ENCODE measurements at regions not wholly inside any gene's neighbourhood (a gene's known extent, or its start where the extent isn't known, plus 50 kb on each side); places are given as distances from the start of the nearest gene placed in this dataset.

GRCh38 chr3:10638466-10638865, 133.1 kb upstream of the ATP2B2 start:
- H3K9me3 ChIP-seq, result peaks cover 7% of the 10 kb centered on the region
- ChIA-PET POLR2A (no interaction called here), CTCF (interaction anchor here (0.6 kb wide), 1 partner anchor 101 kb away, joined by 3 read pairs; no protein-coding TSS in a partner anchor)
- DNase-seq (ENCODE audit: low read depth in 1 of 2, low spot score in 1 of 2) (no peak), ATAC-seq (no peak), FAIRE-seq (no peak)
- no peak overlapping the region for H3K4me3 ChIP-seq
- H3K27ac ChIP-seq, result no peak overlapping the region
- no peak overlapping the region for H3K4me2 ChIP-seq
- TF ChIP-seq ZFP36 (IDR thresholded peaks at IDR 0.05; ENCODE audit: borderline replicate concordance, partially characterized antibody) (no peak), CBX2 (IDR thresholded peaks at IDR 0.05; ENCODE audit: borderline replicate concordance, low read depth) (no peak), CEBPB (IDR thresholded peaks at IDR 0.05) (no peak), HOXB5 (CRISPR knock-in tag; IDR thresholded peaks at IDR 0.05) (no peak), ZNF302 (CRISPR knock-in tag; IDR thresholded peaks at IDR 0.05) (no peak), SMC3 (IDR thresholded peaks at IDR 0.05) (no peak), CHD4 (IDR thresholded peaks at IDR 0.05; ENCODE audit: borderline replicate concordance) (no peak), NR3C1 (IDR thresholded peaks at IDR 0.05) (no peak), PBX3 (IDR thresholded peaks at IDR 0.05) (no peak), NFE2L2 (conservative IDR thresholded peaks at IDR 0.05; ENCODE audit: low read length) (no peak), TFCP2L1 (CRISPR knock-in tag; IDR thresholded peaks at IDR 0.05) (no peak), POLR2A (IDR thresholded peaks at IDR 0.05; ENCODE audit: low read length) (no peak), MAFK (IDR thresholded peaks at IDR 0.05; ENCODE audit: partially characterized antibody) (no peak)
- H3K4me1 ChIP-seq, result no peaks in the 10 kb centered on the region

GRCh38 chr3:10641760-10642159, 136.4 kb upstream of the ATP2B2 start:
- no peak overlapping the region for H3K27ac ChIP-seq
- WGBS (ENCODE audit: missing lambda C conversion rate), result 13% methylated on average over 2 of the region's 2 CpGs
- DNase-seq (ENCODE audit: low read depth in 1 of 2, low spot score in 1 of 2), result no peak
- TF ChIP-seq KDM5A (IDR thresholded peaks at IDR 0.05), result no peak
- TF ChIP-seq MAZ (IDR thresholded peaks at IDR 0.05; ENCODE audit: borderline replicate concordance, low read depth, low read length), result no peak
- H3K4me3 ChIP-seq, result no peak overlapping the region
- ATAC-seq, result no peak
- no peaks in the 10 kb centered on the region for H3K4me1 ChIP-seq
- no peak overlapping the region for H3K4me2 ChIP-seq
- ChIA-PET CTCF (no interaction called here), POLR2A (no interaction called here)
- peaks cover 7% of the 10 kb centered on the region for H3K9me3 ChIP-seq
- no peak for FAIRE-seq

- H3K4me1 ChIP-seq, result no peaks in the 10 kb centered on the region
- POLR2A ChIA-PET, result no interaction called here
- no peak overlapping the region for H3K27ac ChIP-seq
- ATAC-seq (no peak), FAIRE-seq (no peak), DNase-seq (ENCODE audit: low read depth in 1 of 2, low spot score in 1 of 2) (no peak)
- no peak overlapping the region for H3K4me3 ChIP-seq
- TF ChIP-seq BCL3 (IDR thresholded peaks at IDR 0.05) (no peak), MAFK (IDR thresholded peaks at IDR 0.05; ENCODE audit: partially characterized antibody) (peak; percentile 77)
- H3K4me2 ChIP-seq, result no peak overlapping the region
- H3K9me3 ChIP-seq, result no peaks in the 10 kb centered on the region
- under 1% methylated on average over 4 of the region's 4 CpGs for WGBS (ENCODE audit: missing lambda C conversion rate)
- CTCF ChIA-PET, result no interaction called here
Measured at GRCh38 chr3:10644189-10644588, 138.8 kb upstream of the ATP2B2 start.

- 3% methylated on average over 7 of the region's 7 CpGs for WGBS (ENCODE audit: missing lambda C conversion rate)
Measured at GRCh38 chr3:10645800-10646199, 140.4 kb upstream of the ATP2B2 start.

More at GRCh38 chr3:10645800-10646199, 140.4 kb upstream of the ATP2B2 start:
- Histone ChIP-seq H3K27ac (no peak overlapping the region), H3K4me2 (no peak overlapping the region), H3K4me1 (no peaks in the 10 kb centered on the region), H3K9me3 (no peaks in the 10 kb centered on the region), H3K4me3 (no peak overlapping the region)
- POLR2A ChIA-PET, result no interaction called here
- CTCF ChIA-PET, result no interaction called here
- DNase-seq (ENCODE audit: low read depth in 1 of 2, low spot score in 1 of 2) (no peak), ATAC-seq (no peak), FAIRE-seq (no peak)
- TF ChIP-seq RAD21 (conservative IDR thresholded peaks at IDR 0.05 in 1 of 2, IDR thresholded peaks at IDR 0.05 in 1 of 2), result no peak
- no peak for TF ChIP-seq CTCF (IDR thresholded peaks at IDR 0.05)
- no peak for TF ChIP-seq KDM5A (IDR thresholded peaks at IDR 0.05)
- TF ChIP-seq HDAC2 (IDR thresholded peaks at IDR 0.05), result no peak
- TF ChIP-seq EP300 (IDR thresholded peaks at IDR 0.05), result no peak
- TF ChIP-seq HOXB13 (CRISPR knock-in tag; IDR thresholded peaks at IDR 0.05; ENCODE audit: low read depth), result no peak
- TF ChIP-seq ATOH8 (CRISPR knock-in tag; IDR thresholded peaks at IDR 0.05; ENCODE audit: low read depth), result no peak
- no peak for TF ChIP-seq BCL3 (IDR thresholded peaks at IDR 0.05)
- no peak for TF ChIP-seq NPAS2 (CRISPR knock-in tag; IDR thresholded peaks at IDR 0.05; ENCODE audit: borderline replicate concordance)
- TF ChIP-seq HEYL (CRISPR knock-in tag; IDR thresholded peaks at IDR 0.05), result no peak
- no peak for TF ChIP-seq ZNF302 (CRISPR knock-in tag; IDR thresholded peaks at IDR 0.05)
- TF ChIP-seq JUN (IDR thresholded peaks at IDR 0.05), result no peak
